WTC11 (cell line): ENCODE measurements at regions not wholly inside any gene's neighbourhood (a gene's known extent, or its start where the extent isn't known, plus 50 kb on each side); places are given as distances from the start of the nearest gene placed in this dataset.

Source experiments
- CTCF ChIP-seq: fragments of 200-600 bp; IDR thresholded peaks from 2 replicates; pipeline ENCODE4 v1.8.0; 2022; ENCODE audit warnings: antibody characterized with exemption
- RORB ChIP-seq: fragments of 250-450 bp; sonication (Bioruptor Pico); IDR thresholded peaks from 2 replicates; pipeline ENCODE4 v1.9.0; 2021; ENCODE audit warnings: mild to moderate bottlenecking
- SP1 ChIP-seq: sonication (generic); formaldehyde crosslinking; conservative IDR thresholded peaks from 2 replicates; pipeline ENCODE4 v1.8.1; 2022; ENCODE audit warnings: missing genetic modification reagents
- USF2 ChIP-seq: sonication (generic); formaldehyde crosslinking; IDR thresholded peaks from 2 replicates; pipeline ENCODE4 v1.8.1; 2023; ENCODE audit warnings: mild to moderate bottlenecking, missing genetic modification reagents, moderate library complexity
- ZNF138 ChIP-seq: sonication (generic); formaldehyde crosslinking; conservative IDR thresholded peaks from 2 replicates; pipeline ENCODE4 v1.8.1; 2022; ENCODE audit warnings: mild to moderate bottlenecking, moderate library complexity, missing genetic modification reagents

- no peak for TF ChIP-seq CTCF
- TF ChIP-seq SP1 (CRISPR knock-in tag): no peak
- no peak for TF ChIP-seq RORB
- no peak for TF ChIP-seq ZNF138 (CRISPR knock-in tag)
- TF ChIP-seq USF2 (CRISPR knock-in tag): no peak
Measured at GRCh38 chr1:116826818-116827606, 72.8 kb downstream of the CD2 start.
